NCI-H1436 (cell line): ENCODE measurements at regions not wholly inside any gene's neighbourhood (a gene's known extent, or its start where the extent isn't known, plus 50 kb on each side); places are given as distances from the start of the nearest gene placed in this dataset.

ENCODE experiments used
- DNase-seq: peaks from one replicate; lab custom pipeline; 2025; lab: John Stamatoyannopoulos, UW

DNA sequence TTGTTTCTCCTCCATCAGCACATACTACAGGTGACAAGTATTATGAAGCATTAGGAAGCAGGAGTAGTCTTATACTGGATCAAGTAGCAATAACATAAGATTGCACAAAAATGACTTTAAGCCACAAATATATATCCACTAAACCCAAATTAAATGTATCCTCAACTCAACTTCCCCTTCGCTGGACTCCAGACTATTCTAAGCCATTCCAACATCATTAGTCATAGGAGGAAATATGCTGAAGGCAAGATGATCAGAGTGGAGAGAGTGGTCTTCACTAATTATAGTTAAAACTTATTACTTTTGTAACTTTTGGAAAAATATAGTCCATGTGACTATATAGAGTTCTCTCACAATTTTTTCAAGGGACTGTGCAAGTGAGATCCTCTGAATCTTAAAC lies 390.7 kb upstream of the ZP4 start:
- no peak for DNase-seq

DNA sequence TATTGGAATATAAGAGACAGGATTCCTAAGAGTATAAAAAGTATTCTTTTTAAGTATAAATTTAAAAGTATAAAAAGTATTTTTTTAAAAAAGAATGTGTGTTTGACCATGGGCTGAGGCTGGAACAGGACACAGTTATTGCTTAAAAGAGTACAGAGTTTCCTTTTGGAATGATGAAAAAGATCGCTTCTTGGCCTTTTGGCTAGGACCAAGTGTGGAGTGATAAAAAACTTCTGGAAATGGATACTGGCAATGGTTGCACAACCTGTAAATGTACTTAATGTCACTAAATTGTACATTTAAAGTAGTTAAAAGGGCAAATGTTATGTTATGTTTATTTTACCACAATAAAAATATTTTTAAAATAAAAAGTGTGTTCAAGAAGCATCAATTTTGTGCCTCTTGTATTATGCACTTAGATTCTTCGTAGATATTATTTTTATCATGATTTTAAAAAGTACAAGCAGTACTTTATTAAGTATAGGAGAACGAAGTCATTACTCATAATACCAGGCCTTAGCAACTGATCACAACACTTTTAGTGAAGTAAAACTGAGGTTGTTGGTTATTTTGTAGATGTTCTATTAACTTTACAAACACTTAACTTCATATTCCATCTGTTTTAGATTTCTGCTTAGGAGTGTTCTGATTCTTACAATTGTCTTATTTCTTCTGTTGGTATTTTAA lies 389.1 kb upstream of the ZP4 start:
- DNase-seq: no peak

DNA sequence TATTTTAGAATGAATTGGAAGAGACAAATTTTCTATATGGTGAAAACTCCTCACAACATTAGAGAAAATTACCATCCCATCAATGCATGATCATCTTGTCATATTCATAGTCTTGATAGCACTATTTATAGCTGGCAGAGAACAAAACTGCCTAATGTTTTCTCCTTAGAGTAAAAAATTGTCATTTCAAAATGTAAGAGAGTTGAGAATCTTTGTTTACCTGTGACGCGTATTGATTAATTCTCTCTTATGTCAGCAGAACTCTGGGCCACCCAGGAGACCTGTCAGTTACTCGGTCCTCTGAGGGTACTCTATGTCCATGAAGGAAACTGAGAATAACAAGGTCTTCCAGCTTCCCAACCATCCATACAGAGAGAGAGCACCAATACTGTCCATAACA lies 381.4 kb upstream of the ZP4 start:
- no peak for DNase-seq

DNA sequence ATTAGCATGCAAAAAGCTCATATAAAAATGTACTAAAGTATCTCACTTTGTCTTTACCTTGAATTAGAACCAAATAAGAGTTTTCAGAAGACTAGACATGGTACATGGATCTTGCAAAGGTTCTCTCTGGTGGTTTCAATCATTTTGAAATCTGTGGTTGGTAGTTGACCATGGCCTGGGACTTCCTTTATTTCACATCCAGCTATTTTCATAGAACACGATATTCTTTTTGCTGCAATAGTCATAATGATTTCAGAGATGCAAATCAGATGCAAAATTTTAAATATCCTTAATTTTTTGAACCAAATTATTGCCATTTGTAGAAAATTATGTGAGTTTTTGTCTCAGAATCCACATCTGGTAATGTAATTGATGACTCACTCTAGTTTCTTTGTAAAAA lies 375.1 kb upstream of the ZP4 start:
- DNase-seq: no peak

DNA sequence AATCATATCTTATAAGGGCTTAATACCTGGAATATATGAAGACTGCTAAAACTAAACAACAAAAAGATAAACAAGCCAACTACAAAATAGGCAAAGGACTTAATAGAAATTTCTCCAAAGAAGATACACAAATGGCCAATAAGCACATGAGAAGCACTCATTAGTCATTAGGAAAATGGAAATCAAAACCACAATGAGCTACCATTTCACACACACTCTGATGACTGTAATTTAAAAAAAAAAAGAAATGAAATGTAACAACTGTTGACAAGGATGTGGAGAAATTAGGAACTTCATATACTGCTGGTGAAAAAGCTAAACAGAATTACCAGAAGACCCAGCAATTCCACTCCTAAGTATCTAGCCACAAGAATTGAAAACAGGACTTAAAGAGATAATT lies 374.2 kb upstream of the ZP4 start:
- no peak for DNase-seq

DNA sequence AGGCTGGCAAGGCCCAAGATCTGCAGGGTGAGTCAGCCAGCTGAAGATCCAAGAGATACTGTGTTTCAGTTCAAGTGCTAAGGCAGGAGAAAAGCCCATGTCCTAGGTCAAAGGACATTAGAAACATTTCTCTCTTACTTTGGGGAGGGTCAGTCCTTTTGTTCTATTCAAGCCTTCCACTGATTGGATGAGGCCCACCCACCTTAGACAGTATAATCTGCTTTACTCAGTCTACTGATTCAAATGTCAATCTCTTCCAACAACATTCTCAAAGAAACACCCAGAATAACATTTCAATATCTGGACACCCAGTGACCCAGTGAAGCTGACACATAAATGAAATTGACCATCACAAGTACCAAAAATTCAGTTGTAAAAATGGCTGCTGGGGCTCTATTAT lies 367.8 kb upstream of the ZP4 start:
- DNase-seq: no peak

DNA sequence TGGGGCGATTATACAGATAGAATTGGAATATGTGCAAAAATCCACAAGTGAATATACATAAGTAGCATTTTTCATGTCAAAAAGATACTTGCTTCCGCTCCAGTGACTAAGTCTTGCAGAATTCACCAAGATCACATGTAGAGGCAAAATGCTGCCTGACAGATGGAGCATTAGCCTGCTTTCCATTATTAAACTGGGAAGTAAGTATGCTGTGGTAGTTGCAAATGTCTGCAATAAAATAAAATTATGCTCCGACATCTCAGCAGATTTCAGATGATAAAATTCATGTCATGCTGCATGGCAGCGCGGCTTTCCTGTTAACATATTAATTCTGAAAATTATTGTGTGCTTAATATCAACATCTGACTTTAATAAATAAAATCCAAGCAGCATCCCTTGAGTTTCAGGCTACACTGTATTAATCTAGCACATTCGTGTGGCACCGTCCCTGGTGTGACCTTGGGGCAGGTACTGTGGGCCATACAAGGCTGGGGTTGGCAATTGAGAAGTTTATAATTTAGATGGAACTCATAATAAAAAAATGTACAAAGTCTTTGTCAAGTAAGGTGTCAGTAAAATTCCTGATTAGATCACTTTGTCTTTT lies 366.4 kb upstream of the ZP4 start:
- DNase-seq: no peak

DNA sequence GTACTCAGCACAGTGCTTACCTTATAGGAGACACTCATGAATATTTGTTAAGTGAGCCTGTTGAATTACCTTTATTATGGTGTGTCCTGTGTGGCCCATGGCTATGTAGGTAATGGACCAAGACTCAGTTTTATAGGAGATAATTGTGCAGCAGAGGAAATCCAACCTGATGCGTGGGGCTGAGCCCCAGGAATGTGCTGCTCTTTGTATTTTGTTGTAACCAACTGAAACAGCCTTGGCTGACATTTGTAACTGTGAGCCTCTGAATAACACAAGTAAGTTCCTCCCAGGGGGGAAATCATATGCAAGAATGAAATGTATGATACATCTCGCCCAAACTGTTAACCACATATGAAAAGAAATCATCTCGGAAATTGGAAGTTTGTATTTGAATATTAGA lies 364.2 kb upstream of the ZP4 start:
- DNase-seq: no peak

DNA sequence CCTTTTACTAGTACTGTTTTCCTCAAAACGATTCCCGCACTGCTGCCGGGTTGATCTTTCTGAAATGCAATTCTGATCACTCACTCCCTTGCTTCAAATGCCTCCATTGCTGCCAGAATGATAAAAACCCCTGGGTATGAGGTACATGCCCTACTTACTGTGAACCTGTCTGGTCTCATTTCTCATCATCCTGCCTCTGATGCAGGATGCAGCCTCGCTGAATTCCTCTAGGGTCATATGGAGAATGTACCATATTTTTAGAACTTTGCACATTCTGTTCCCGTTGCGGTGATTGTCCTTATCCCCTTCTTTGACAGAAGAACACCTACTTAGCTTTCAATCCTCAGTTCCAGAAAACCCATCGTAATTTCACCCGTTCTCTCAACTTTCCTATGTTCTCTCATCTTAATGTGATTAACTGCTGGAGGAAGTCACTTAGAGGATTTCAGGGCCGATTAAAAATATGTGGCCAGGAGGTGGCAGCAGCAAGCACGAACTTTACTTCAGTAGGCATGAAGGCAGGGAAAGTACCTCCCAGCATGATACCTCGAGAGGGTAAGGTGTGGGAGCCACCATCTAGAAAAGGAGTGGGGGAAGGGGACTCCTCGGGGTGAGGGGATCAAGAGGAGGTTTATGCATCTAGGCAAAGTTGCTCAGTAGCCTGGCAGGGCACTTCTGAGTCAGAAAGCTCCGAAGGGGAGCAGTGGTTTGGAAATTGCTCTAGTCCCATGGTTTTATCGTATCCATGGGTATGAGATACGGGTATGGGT lies 361.5 kb upstream of the ZP4 start:
- peak; percentile 50 for DNase-seq

DNA sequence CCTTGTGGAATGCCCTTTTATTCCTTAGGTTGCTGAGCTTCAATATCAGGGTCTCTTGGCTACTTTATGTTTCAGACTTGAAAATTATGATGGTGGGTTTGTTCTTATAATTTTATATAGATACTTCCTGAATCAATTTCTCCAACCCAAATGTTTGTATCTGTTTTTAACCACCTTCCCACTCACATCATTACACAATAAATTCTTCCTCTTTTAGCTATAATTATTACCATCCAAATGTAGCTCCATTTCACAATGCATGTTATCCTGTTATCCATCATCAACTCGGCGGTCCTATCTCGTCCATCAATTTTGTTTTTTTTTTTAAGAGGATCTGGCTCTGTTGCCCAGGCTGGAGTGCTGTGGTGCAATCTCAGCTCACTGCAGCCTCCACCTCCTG lies 357.6 kb upstream of the ZP4 start:
- no peak for DNase-seq

DNA sequence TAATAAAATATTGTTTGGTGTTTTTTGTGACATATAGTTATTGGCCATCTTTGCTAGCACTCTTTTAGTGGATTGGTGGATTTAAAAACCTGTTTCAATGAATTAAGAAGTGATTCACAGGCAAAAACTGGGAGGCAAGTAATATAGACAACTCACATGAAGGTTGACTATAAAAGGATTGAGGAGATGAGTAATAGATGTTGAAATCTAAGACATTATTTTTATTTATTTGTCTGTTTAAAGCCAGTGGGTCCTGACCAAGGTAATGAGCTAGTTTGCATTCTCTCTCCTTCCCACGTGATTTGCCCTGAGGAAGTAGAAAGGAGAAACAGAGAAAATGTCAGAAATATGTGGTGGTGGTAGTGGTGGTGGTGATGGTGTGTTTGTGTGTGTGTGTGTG lies 351.5 kb upstream of the ZP4 start:
- DNase-seq: no peak

DNA sequence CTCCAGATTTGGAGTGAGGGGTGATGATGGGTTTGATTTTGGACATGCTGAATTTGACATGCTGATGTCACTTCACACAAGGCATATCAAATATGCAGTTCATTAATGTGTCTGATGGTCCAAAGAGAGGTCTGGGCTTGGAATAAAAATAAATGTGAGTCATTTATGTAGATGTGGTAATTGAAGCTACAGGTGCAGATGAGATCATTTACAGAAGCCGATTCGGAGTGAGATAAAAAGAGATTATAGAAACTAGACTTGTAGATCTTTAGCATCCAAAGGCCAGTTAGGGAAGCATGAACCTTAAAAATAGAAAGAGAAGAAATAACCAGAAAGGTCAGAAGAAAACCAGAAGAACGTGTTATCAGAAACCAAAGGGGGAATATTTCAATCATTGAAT lies 350.9 kb upstream of the ZP4 start:
- no peak for DNase-seq

DNA sequence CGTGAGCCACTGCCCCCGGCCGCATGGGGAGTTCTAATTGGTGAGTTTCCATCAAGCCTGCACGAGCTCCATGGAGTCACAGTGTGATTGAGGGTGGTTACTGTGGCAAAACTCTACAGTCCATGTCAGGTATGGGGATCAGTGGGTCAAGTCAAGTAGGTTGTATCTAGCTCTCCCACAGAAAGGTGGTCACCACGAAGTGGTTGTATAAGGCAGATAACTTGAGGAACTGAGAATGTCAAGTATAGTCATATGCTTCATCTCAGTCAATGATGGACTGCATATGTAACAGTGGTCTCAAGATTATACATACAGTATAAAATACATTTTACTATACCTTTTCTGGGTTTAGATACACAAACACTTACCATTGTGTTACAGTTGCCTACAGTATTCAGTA lies 348.6 kb upstream of the ZP4 start:
- no peak for DNase-seq

DNA sequence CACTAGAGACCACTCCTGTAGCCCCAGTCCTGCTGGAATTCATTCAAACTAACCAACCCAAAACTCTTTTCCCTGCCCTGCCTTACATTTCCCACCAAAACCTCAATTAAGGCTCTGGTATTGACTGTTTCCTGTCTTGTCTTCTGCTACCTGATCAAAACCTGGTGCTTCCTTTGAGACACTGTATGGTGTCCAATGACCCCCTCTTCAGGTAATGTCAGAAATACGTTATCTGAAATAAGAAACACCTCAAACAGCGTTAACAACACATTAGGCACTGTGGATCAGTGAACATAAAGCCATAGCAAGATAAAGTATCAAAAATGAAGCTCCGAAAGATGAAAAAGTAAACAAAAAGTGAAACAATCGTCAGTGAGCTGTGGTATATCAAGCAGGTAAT lies 343.2 kb upstream of the ZP4 start:
- DNase-seq: no peak

DNA sequence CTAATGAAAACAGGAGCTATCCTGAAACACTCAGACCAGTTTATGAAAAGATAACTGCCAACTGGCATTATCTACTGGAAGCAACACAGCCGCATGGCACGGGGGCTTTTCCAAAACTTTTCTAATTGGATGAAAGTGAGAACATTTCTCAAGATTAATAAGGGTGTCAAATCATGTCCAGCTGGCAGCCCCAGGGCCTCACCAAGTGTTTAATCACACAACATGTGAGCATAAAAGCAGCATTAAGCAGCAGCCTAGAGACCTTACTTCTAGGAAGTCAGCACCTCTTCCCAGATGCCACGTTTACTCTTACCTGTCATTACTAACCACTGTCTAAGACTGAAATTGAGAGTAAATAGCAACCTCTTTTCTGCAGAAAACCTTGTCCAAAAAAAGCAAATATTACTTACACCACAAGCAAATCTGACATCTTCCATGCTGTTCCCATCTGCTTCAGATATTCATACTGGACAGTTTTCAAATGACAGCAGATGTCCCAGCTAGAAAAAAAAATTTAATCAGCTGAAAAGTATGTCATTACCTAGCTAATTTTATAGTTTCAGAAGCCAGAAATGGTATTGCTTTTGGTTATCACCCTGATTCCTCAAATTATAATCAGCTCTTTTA lies 341.5 kb upstream of the ZP4 start:
- DNase-seq: no peak

DNA sequence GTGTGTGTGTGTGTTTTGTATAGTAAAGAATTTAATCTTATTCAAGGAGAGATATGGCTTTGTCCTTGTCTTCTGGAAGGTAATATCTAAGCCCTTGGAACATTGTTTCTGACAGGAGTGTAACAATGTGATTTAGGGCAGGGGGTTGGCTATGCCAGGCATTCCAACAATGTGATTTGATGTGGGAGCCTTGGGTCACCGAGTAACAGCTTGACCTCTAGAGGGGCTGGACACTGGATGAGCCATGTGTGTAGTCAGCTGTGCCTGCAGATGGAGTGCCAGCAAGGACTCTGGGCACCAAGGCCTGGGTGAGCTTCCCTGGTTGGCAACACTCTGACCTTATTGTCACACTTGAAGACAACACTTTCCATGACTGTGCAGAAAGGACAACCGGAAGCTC lies 336.1 kb upstream of the ZP4 start:
- DNase-seq: no peak

DNA sequence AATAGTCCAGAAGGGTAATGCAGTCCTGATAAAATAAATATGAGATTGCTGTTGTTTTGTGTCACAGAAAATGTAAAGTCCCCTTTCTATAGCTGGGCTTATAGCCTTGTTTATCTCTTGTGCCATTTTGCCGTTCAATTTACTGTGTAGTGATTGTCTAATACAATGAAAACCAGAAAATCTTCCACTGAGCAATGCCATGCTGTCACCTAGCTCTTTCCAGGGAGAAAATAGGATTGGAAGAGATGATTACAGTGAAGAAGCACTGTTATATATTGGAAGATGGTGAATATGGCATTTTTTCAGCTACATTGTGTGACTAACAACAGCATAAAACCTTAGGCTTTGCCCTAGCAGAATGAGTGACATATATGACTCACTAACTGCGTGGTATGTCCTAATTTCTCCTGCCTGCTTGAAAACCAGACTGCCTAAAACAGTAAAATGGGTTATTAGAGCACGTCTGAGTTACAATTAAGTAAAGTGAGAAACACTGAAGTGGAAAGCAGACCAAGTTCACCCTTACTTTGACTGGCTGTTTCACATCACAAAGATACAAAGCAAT lies 332.4 kb upstream of the ZP4 start:
- DNase-seq: no peak

DNA sequence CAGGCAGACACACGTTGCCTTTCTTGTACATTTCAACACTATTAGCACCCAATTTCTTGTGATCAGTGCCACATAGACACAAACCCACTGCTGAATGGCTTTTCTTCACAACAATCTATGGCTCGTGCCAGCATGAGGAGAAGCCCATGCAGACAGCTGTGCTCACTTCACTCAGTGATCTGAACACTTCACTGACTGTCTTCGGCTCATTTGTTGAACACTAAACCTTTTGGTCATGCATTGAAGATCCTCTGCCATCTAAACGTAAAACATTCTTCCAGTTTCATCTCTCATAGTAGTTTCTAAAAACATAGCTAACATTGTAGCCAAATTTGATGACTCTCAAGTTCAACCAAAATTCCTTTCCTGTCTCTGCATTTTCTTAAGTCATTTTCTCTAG lies 331.0 kb upstream of the ZP4 start:
- no peak for DNase-seq

DNA sequence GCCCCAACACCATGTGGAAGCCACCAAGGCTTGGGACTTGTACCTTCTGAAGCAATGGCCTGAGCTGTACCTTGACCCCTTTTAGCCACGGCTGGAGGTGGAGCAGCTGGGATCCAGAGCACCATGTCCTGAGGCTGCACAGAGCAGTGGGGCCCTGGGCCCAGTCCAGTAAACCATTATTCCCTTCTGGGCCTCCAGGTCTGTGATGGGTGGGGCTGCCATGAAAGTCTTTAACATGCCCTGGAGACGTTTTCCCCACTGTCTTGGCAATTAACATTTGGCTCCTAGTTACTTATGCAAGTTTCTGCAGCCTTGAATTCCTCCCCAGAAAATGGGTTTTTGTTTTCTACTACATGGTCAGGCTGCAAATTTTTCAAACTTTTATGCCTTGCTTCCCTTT lies 323.7 kb upstream of the ZP4 start:
- DNase-seq: no peak

DNA sequence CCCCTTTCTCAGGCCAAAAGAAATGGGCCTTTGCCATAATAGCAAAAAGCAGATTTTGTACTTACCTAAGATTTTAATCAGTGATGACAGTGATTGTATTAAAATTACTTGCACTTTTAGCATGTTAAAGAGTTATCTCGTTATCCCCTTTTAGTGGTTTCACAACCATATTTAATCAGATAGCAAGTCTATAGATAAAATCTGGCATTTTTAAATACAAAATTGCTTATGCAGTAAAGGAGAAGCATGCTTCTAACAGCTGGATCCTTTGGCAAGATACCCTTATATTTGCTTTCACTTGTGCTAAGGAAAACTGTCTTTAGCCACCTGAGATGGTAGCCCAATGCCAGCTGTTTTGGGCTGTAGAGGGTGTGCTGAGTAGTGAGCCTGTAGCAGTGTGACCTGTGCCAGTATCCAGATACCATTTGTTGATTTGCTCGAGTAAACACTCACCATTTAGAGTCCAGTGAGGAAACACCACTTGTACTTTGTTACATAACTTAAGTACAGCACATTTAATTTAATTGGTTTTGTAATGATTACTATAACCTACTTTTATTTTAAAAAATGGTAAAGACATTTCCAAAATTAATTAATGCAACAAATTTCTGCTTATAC lies 314.4 kb upstream of the ZP4 start:
- no peak for DNase-seq

DNA sequence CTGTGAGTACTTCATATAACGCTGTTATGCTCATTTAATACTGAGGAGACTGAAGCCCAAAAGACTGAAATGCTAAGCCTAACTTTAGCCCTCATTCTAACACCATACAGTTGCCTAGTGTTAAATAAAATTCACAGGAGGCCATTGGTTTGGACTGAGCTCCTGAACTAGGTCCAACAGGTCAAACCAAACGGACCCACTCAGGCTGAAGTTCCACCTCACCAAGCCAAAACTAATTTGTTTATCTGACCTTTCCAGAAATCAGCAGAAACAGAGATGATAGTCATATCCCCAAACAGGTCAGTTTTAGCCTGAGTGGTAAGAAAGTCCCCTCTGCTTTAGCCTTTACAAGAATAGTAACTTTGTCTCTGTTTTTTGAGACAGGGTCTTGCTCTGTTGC lies 311.3 kb upstream of the ZP4 start:
- no peak for DNase-seq

DNA sequence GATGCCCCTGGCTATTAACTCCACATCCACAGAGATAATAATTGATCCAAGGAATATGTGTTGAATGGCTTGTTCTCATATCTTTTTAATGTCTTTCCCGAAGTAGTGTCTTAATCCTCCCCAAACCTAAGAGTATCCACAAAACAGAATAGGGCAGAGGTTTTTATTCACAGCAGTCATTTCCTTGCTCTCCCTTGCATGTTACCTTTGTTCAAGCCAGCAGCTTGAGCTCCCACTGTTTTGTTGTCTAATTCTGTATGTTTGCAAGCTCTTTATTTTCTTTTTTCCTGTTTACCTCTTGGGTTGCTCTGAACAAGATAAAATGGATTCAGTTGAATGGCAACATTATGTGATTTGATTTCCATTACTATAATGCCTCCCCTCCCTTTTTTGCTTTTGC lies 308.6 kb upstream of the ZP4 start:
- no peak for DNase-seq
